Astrocyte of the spinal cord (primary cell): ENCODE measurements at regions not wholly inside any gene's neighbourhood (a gene's known extent, or its start where the extent isn't known, plus 50 kb on each side); places are given as distances from the start of the nearest gene placed in this dataset.
A peak's percentile ranks its signal among the peaks of the same experiment; 100 is the strongest.

ENCODE experiments used
- DNase-seq: peaks from one replicate; pipeline ENCODE4 v3.0.0; 2011; ENCODE audit warnings: low read depth, low spot score
- H3K4me3 ChIP-seq: 2 replicates; pipeline ENCODE4 v1.5.1; 2011; ENCODE audit warnings: low read depth, mild to moderate bottlenecking, low read length, moderate library complexity
- CTCF ChIP-seq: IDR thresholded peaks from 2 replicates; pipeline ENCODE4 v1.5.1; 2012; ENCODE audit warnings: low read depth, mild to moderate bottlenecking, low read length, inconsistent platforms
- in situ Hi-C: cut with HindIII; loops from 2 replicates; pipeline ENCODE4 v1.10.0; 2017; ENCODE audit warnings: low sequenced_read_pairs

- TF ChIP-seq CTCF: no peak
- no peak overlapping the region for H3K4me3 ChIP-seq
- in situ Hi-C loops: no loop called here
- no peak for DNase-seq
Measured at GRCh38 chr15:27617013-27617412, 482.1 kb downstream of the OCA2 start.

- peak; percentile 7 for TF ChIP-seq CTCF
- no peak for DNase-seq
- in situ Hi-C loops: no loop called here
- no peak overlapping the region for H3K4me3 ChIP-seq
Measured at GRCh38 chr15:27608248-27608647, 490.9 kb downstream of the OCA2 start.

DNA sequence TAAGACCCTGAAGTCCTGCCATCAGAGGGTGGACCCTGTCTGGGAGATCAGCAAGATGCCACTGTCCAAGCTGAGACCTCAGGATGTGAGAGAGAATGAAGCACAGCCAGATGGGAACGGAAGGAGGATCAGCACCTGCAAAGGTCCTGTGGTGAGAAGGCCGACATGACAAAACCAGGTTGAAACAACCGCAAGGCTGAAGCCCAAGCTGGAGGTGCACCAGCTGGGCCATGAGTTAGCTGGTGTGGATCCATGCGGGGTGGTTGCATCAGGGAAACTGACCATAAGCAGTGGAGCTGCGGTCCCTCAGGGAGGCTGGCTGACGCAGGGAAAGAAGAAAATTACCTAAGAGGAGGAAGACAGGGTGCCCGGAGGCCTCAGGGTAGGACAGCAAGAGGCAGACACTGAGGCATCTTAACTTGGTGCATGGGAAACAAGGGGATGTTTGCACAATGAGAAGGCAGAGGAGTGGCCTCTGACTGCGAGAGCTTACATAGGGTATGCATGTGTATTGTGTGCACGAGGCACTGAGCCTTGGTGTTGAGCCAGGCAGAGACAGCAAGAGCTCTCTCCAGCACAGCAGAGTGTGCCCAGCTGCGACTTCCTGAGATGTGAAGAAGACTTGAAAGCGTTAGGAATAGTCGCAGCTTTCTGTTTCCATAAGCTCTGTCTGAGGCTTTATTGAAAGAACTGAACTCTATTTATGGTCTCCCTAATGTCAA lies 497.7 kb downstream of the OCA2 start:
- no peak overlapping the region for H3K4me3 ChIP-seq
- peak; percentile 35 for DNase-seq
- in situ Hi-C loops: no loop called here
- no peak for TF ChIP-seq CTCF

- in situ Hi-C loops: no loop called here
- no peak for TF ChIP-seq CTCF
- DNase-seq: no peak
- no peak overlapping the region for H3K4me3 ChIP-seq
Measured at GRCh38 chr15:27599034-27599433, 500.1 kb downstream of the OCA2 start.

- TF ChIP-seq CTCF: no peak
- H3K4me3 ChIP-seq: no peak overlapping the region
- DNase-seq: no peak
- in situ Hi-C loops: no loop called here
Measured at GRCh38 chr15:27598251-27599009, 500.7 kb downstream of the OCA2 start.

DNA sequence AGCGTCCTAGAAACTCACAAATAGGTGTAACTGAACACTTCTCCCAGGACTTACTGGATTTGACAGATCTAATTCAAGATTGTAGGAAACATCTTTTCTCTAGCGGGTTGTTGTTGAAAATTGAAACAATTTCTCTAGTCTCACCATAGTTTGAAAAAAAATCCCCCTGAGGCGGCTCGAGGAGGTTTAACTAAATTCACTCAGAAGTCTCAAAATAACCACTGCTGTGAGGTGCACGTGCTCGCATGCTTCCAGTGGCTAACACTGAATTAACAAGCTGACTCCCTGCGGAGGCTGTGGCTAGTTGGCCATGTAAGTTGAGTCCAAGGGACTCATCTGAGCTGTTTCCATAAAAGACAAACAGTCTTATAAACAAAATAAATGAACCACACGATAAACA lies 503.9 kb downstream of the OCA2 start:
- TF ChIP-seq CTCF: no peak
- no peak for DNase-seq
- in situ Hi-C loops: no loop called here
- no peak overlapping the region for H3K4me3 ChIP-seq
